ENCODE measurements at regions not wholly inside any gene's neighbourhood (a gene's known extent, or its start where the extent isn't known, plus 50 kb on each side); places are given as distances from the start of the nearest gene placed in this dataset.

DNA sequence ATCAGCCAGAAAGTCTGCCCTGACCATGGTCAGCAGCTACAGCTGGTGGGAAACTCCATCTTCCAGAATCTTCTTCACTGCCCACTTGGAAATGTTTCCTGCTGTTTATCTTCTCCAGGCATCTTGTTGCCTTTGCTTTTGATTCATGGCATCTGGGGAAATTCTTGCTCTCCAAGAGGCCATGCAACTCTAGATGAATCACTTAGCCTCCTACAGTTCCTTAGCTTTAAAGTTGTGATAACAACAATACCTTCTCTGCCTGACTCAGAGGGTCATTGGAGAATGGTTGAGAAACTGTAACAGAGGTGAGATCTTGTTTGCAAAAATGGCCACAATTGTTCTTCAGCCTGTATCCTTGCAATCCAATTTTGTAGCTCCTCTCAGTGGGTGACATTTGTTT, 121.0 kb upstream of the VRK1 start:
- in situ Hi-C loops (cut with HindIII; ENCODE audit: low pct_unique_long_range_greater_than_20kb, low sequenced_read_pairs): no loop called here
- no peak for DNase-seq (ENCODE audit: low read depth in 1 of 2, low spot score in 1 of 2)

DNA sequence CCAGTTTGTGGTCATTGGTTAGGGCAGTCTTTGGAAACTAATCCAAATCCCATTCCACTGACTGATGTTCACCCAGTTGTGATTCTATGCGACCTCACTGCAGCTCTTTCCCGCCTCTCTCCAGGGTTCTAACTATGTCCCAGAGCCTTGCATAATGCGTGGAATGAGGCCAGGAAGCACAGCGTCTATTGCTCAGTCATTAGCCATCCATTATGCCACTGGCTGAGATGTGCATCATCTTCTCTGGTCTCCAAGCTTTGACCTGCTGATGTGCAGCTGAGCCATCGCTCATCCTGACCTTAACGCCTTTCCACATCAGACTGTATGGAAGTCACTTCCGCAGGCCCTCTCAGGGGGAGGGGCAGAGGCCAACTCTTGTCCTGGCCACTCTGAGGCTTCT, 115.4 kb upstream of the VRK1 start:
- DNase-seq (ENCODE audit: low read depth in 1 of 2, low spot score in 1 of 2): no peak
- no peak for TF ChIP-seq JUND (IDR thresholded peaks at IDR 0.05; ENCODE audit: low read depth)
- in situ Hi-C loops (cut with HindIII; ENCODE audit: low pct_unique_long_range_greater_than_20kb, low sequenced_read_pairs): no loop called here

More for the DNA sequence above, 121.0 kb upstream of the VRK1 start:
- TF ChIP-seq JUND (IDR thresholded peaks at IDR 0.05; ENCODE audit: low read depth): no peak

DNA sequence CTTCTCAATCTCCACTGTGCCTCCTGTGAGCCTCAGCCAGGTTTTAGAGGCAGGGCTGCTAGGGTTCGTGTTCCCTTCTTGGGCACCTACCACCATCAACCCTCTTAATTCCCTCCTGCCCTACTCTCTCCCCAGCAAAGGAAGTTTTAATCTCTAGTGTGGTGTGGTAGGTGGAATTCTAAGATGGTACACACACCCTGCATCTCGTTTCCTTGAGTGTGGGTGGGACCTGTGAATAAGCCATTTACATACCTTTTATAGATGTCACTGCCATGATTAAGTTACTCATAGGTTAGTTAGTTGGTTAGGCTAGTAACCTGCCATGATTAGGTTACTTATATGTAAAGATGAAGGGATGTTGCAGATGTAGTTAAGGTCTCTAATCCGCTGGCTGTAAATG, 114.8 kb upstream of the VRK1 start:
- no peak for DNase-seq (ENCODE audit: low read depth in 1 of 2, low spot score in 1 of 2)
- no peak for TF ChIP-seq JUND (IDR thresholded peaks at IDR 0.05; ENCODE audit: low read depth)
- in situ Hi-C loops (cut with HindIII; ENCODE audit: low pct_unique_long_range_greater_than_20kb, low sequenced_read_pairs): no loop called here

DNA sequence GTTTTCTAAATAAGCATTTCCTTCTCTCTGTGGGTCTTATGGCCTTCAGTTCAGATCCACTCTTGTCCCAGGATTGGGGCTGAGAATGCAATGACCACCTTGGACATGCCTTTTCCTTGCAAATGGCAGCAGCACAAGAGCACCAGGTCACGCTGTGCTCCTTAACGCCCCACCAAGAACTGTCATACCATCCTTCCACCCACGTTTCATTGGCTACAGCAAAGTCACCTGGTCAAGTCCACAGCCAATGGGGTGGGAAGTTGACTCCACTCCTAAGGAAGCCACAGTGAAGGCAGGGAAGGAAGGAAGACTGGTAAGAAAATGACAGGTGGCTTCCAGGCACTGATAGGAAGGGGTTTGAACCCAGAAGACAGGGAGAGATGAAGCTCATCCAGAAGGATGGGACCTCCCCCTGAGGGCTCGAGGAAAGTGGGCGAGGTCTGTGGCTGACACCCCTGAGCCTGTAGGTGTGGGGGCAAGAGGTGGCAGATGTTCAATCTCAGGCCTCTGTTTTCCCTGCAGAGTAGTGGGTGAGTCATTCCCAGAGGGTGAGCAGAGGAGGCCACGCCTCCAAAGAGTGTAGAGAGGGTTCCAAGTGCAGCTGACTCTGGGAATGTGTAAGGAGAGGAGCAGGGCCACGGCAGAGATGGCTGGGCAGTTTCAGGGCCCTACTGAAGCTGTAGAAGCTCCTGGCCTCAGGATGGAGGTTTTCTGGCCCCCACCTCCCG, 113.5 kb upstream of the VRK1 start:
- in situ Hi-C loops (cut with HindIII; ENCODE audit: low pct_unique_long_range_greater_than_20kb, low sequenced_read_pairs): no loop called here
- DNase-seq (ENCODE audit: low read depth in 1 of 2, low spot score in 1 of 2): no peak
- no peak for TF ChIP-seq JUND (IDR thresholded peaks at IDR 0.05; ENCODE audit: low read depth)

DNA sequence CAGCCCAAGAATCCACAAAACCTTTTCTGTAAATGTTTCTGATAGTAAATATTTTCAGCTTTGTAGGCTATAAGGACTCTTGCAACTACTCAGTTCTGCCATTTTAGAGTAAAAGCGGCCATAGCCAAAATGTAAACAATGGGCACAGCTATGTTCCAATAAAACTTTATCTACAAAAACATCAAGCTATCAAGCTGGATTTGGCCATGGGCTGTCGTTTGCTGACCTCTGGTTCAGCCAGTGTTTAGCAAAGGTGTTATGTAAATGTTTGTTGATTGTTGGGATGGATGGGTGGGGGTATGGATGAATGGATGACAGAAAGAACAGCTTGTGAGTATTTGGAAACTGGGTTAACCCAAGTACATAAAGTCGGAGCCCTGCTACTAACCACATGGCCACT, 111.1 kb upstream of the VRK1 start:
- TF ChIP-seq JUND (IDR thresholded peaks at IDR 0.05; ENCODE audit: low read depth): no peak
- in situ Hi-C loops (cut with HindIII; ENCODE audit: low pct_unique_long_range_greater_than_20kb, low sequenced_read_pairs): no loop called here
- no peak for DNase-seq (ENCODE audit: low read depth in 1 of 2, low spot score in 1 of 2)

DNA sequence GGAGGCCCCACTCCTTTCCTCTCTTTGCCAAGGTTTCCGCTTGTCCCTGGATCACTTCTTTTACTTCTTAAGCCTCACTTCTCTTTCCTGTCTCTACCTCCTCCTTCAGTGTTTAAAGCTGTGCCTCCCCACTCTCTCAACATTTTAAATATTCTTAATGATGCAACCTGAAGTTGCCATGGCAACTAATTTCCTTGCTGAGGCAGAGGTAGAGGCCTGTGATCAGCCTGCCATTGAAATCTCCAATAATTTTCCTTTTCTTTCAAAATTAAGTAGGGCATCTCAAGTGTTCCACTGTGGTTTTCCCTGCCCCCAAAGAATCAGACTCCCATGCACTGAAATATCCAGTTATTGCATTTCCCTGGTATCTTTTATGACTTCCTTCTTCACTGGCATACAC, 108.6 kb upstream of the VRK1 start:
- no peak for TF ChIP-seq JUND (IDR thresholded peaks at IDR 0.05; ENCODE audit: low read depth)
- in situ Hi-C loops (cut with HindIII; ENCODE audit: low pct_unique_long_range_greater_than_20kb, low sequenced_read_pairs): no loop called here
- no peak for DNase-seq (ENCODE audit: low read depth in 1 of 2, low spot score in 1 of 2)

DNA sequence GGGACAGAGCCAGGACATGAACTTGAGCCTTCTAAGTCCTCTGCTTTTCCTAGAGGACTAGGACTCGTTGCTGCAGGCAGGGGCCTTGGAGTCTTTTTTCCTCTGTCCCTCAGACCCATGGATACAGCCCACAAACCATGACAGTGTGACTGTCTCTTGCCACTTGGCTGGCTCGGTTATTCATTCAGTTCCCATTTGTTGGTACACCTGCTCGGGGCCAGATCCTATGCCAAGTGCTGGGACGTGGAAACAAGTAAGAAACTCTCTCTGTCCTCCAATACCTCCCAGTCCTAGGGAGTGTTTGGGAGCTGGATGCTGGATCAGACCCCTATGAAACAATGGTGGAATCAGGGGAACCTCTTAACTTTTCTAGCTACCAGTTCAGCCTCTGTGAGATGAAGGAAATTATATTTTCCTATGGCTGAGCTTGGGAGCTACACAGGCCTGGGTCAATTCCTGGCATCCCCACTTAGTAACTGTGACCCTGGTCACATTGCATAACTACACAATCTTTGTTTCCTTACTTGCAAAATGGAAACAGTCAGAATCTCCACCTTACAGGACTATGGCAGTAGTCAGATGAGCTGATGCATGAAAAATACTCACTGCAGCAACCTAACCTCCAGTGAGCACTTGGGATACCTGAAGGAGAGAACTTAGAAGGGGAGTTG, 106.3 kb upstream of the VRK1 start:
- no peak for TF ChIP-seq JUND (IDR thresholded peaks at IDR 0.05; ENCODE audit: low read depth)

DNA sequence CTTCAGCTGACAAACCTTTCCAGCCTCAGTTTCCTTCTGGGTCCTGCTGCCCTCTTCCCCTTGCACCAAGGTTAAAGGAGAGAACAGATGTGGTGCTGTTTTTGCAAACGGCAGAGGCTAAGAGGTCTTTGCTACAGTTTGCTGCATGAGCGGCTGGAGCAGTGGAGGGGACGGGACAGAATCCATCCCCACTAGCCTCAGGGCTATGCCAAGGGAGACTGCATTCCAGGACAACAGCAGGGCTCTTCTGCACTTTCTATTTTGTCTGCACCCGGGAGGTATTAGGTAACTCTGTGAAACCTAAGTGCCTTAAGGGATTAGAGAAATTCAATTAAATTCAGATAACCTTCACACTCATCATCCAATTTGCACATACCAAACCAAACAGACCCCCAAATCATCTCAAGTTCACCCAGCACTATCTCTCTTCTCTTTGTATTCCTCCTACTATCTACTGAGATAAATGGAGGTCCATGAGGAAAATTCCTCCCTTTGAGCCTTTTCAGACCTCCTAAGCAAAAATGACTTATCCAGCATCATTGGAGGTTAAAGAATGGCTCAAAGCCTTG, 103.8 kb upstream of the VRK1 start:
- in situ Hi-C loops (cut with HindIII; ENCODE audit: low pct_unique_long_range_greater_than_20kb, low sequenced_read_pairs): no loop called here
- DNase-seq (ENCODE audit: low read depth in 1 of 2, low spot score in 1 of 2): no peak
- TF ChIP-seq JUND (IDR thresholded peaks at IDR 0.05; ENCODE audit: low read depth): no peak

More for the DNA sequence above, 106.3 kb upstream of the VRK1 start:
- in situ Hi-C loops (cut with HindIII; ENCODE audit: low pct_unique_long_range_greater_than_20kb, low sequenced_read_pairs): no loop called here
- DNase-seq (ENCODE audit: low read depth in 1 of 2, low spot score in 1 of 2): no peak

DNA sequence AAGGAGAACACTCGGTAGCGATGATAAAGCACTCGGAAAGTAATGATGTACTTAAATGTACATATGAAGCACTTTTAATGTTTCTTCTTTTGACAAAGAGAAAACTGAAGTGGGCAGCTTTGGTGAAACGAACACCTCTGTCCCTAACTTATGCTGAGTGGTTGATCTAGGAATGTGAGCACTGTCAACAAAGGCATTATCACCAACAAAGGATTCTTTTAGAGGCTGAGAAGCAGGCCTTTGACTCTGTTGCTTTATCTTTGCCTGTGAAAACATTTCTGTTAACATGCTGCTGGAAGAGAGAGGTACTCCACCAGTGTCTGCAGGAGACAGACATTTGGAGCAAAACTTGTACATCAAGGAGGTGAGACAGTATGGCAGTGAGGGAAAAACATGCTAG, 103.2 kb upstream of the VRK1 start:
- no peak for TF ChIP-seq JUND (IDR thresholded peaks at IDR 0.05; ENCODE audit: low read depth)
- in situ Hi-C loops (cut with HindIII; ENCODE audit: low pct_unique_long_range_greater_than_20kb, low sequenced_read_pairs): no loop called here
- DNase-seq (ENCODE audit: low read depth in 1 of 2, low spot score in 1 of 2): no peak

DNA sequence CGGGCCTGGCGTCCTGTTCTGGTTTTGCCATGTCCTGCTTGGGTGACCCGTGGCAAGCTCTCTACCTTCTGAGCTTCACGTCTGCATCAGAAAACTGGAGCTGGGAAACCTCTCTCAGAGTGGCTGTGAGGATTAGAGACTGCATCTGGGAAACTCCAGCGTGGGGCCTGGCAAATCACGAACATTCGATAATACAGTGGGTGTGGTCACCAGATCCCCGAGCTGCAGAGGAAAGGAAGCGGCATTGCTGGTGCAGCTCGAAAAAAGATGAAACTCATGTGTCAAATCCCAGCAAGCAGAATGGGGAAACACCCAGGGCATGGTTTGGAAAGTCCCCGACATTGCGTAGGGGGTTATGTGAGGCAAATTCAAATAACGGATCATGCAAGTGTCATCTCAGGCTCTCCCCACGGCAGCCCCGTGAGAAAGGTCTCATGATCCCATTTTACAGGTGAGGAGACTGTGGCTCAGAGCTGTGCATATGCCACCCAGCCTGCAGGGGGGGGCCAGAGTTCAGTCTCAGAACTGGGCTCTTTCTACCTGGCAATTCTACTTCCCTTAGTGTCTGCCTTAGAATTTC, 98.1 kb upstream of the VRK1 start:
- in situ Hi-C loops (cut with HindIII; ENCODE audit: low pct_unique_long_range_greater_than_20kb, low sequenced_read_pairs): no loop called here
- DNase-seq (ENCODE audit: low read depth in 1 of 2, low spot score in 1 of 2): no peak
- no peak for TF ChIP-seq JUND (IDR thresholded peaks at IDR 0.05; ENCODE audit: low read depth)

DNA sequence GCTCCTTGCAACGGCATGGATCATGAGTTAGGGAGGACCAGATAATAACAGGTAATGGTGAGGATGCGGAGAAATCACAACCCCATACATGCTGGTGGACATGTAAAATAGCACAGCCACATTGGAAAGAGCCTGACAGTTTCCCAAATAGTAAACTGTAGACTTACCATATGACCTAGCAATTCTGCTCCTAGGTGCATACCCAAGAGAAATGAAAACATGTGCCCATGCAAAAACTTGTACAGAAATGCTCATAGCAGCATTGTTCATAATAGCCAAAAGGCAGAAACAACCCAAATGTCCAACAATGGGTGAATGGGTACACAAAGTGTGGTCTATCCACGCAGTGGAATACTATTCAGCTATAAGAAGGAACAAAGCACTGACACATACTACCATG, 97.5 kb upstream of the VRK1 start:
- no peak for TF ChIP-seq JUND (IDR thresholded peaks at IDR 0.05; ENCODE audit: low read depth)
- in situ Hi-C loops (cut with HindIII; ENCODE audit: low pct_unique_long_range_greater_than_20kb, low sequenced_read_pairs): no loop called here
- no peak for DNase-seq (ENCODE audit: low read depth in 1 of 2, low spot score in 1 of 2)

DNA sequence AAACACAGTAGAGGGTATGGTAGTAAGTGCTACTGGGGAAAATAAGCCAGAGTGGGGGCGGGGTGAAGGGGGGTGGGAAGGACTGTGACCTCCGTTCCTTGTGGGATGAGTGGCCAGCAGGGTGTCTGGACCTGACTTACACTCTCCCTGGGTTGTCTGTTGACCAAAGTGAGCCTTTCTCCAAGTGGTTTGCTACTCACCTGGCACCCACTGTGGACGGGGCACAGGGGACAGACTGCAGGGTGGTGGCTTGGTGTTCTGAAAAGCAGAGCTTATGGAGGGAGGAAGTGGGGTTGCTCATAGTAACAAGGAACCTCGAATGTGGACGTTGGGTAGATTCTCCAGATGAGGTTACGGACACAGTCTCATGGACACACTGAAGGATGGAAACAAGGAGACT, 94.4 kb upstream of the VRK1 start:
- DNase-seq (ENCODE audit: low read depth in 1 of 2, low spot score in 1 of 2): no peak
- in situ Hi-C loops (cut with HindIII; ENCODE audit: low pct_unique_long_range_greater_than_20kb, low sequenced_read_pairs): no loop called here
- no peak for TF ChIP-seq JUND (IDR thresholded peaks at IDR 0.05; ENCODE audit: low read depth)

DNA sequence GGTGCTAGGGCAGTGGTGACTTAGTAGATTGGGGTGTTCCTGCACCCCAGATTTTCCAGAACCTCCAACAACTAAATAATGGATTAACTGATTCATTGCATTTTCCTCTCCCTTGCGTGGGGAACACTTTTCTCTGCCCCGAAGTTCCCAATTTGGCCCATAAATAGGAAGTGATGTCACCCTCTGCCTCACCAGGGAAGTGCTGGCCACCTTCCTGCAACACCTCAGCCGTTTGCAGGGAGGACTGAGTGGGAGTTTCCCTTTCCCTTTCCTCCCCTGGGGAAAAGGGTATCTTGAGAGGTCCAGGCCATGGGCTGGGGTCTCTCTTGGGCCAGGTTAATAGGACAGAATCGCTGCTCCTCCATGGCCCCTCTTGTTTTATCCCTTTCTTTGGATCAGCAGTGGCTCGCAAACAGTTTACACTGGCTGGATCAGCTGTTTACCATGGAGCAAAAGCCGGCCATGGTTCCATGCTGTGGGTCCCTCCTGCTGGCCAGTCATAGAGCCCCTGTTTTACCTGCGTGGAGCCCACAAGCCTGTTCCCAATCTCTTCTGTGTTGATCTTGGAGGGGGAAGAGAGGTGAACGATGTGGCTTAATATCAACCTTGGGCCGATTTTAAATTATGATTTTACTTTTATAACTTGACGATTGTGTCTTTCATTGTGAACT, 91.6 kb upstream of the VRK1 start:
- DNase-seq (ENCODE audit: low read depth in 1 of 2, low spot score in 1 of 2): no peak
- no peak for TF ChIP-seq JUND (IDR thresholded peaks at IDR 0.05; ENCODE audit: low read depth)
- in situ Hi-C loops (cut with HindIII; ENCODE audit: low pct_unique_long_range_greater_than_20kb, low sequenced_read_pairs): no loop called here

All from T47D (cell line).